GM12892 (cell line): ENCODE measurements at regions not wholly inside any gene's neighbourhood (a gene's known extent, or its start where the extent isn't known, plus 50 kb on each side); places are given as distances from the start of the nearest gene placed in this dataset.

Experiments used
- POLR2A ChIP-seq: IDR thresholded peaks from 2 replicates; pipeline ENCODE4 v1.6.1; 2011; ENCODE audit warnings: low read depth, low read length, control low read depth
- POLR2AphosphoS5 ChIP-seq: IDR thresholded peaks from 2 replicates; pipeline ENCODE4 v1.6.1; 2011; ENCODE audit warnings: low read depth, low read length, control low read depth

DNA sequence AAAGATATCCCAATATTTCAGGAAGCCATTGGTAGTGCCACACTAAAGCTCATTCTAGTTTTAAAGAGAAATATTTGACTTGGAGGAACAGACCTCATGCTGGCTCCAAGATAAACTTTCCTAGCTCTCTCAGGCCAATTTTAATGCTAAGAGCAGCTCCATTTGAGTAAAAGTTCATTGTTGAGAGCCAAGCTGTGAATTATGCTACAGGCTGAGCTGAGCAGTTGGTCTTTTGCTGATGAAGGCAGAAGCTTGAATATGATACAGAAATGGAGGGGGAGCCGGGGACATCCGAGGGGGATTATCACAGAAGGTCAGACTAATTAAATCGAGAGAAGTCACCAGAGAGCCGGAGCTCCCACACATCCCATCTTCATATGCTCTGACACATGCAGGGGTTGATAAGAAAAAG is 175.7 kb upstream of the AUTS2 start:
- TF ChIP-seq POLR2AphosphoS5 (no peak), POLR2A (no peak)
